Hepatocyte (in vitro differentiated cells): ENCODE measurements at regions not wholly inside any gene's neighbourhood (a gene's known extent, or its start where the extent isn't known, plus 50 kb on each side); places are given as distances from the start of the nearest gene placed in this dataset.

Experiments
- EZH2 ChIP-seq: fragments of 200-600 bp; sonication (generic); IDR thresholded peaks from 2 replicates; pipeline ENCODE4 v1.6.1; 2016; ENCODE audit warnings: antibody characterized with exemption, mild to moderate bottlenecking, borderline replicate concordance
- EZH2phosphoT487 ChIP-seq: fragments of 200-600 bp; sonication (generic); IDR thresholded peaks from one replicate; pipeline ENCODE4 v1.6.1; 2018; ENCODE audit warnings: antibody characterized with exemption, mild to moderate bottlenecking, low read depth, moderate library complexity; ENCODE audit not compliant: unreplicated experiment, severe bottlenecking
- TF ChIP-seq, protein P1 (sequence below): fragments of 200-600 bp; sonication (generic); IDR thresholded peaks from 2 replicates; pipeline ENCODE4 v1.5.1; 2016; ENCODE audit warnings: antibody characterized with exemption, mild to moderate bottlenecking; ENCODE audit not compliant: poor library complexity

DNA sequence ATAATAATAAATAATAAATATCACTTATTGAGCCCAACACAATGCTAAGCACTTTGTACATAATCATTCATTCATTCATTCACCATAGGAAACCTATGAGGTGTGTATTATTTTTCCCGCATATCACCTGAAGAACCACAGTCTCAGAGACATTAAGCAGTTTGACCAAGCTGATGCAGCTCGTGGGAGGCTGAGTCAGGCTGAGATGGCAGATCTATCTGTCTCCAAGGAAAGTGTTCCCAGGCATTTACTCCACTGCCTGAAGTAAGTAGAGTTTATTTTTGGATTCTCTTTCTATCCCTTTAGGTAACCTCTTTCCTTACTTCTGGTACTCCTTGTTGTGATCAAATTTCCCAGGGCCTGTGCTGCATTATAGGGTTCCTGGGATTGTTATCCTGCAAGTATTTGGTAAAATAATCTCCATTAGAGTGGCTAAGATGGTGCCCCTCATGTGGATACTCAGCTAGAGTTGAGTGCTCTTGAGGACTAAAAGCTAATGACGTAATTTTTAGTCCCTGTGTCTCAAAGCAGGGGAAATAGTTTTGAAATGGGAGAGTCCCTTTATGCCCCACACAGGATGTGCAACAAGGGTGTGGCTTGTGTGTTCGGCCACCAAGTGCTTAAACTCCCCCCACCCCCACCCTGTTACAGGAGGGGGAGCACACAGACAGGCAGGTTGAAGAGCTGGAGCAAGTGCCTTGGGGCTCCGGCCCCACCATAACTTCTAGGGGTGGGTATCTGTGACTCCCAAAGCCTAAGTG lies 467.0 kb downstream of the STIM2 start:
- TF ChIP-seq, protein P1, sequence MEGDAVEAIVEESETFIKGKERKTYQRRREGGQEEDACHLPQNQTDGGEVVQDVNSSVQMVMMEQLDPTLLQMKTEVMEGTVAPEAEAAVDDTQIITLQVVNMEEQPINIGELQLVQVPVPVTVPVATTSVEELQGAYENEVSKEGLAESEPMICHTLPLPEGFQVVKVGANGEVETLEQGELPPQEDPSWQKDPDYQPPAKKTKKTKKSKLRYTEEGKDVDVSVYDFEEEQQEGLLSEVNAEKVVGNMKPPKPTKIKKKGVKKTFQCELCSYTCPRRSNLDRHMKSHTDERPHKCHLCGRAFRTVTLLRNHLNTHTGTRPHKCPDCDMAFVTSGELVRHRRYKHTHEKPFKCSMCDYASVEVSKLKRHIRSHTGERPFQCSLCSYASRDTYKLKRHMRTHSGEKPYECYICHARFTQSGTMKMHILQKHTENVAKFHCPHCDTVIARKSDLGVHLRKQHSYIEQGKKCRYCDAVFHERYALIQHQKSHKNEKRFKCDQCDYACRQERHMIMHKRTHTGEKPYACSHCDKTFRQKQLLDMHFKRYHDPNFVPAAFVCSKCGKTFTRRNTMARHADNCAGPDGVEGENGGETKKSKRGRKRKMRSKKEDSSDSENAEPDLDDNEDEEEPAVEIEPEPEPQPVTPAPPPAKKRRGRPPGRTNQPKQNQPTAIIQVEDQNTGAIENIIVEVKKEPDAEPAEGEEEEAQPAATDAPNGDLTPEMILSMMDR: no peak
- no peak for TF ChIP-seq EZH2phosphoT487
- no peak for TF ChIP-seq EZH2
